Cerebellar cortex (tissue), 1 donor: ENCODE measurements at regions not wholly inside any gene's neighbourhood (a gene's known extent, or its start where the extent isn't known, plus 50 kb on each side); places are given as distances from the start of the nearest gene placed in this dataset.

Experiments used
- DNase-seq: peaks from one replicate; pipeline ENCODE4 v3.0.0-alpha.2; 2015; ENCODE audit warnings: low spot score

- no peak for DNase-seq
Measured at GRCh38 chr19:31402529-31403316, 53.5 kb upstream of the TSHZ3 start.

GRCh38 chr19:31406106-31406505 lies 56.9 kb upstream of the TSHZ3 start:
- DNase-seq = no peak

GRCh38 chr19:31408460-31409124 lies 59.4 kb upstream of the TSHZ3 start:
- DNase-seq = no peak

- no peak for DNase-seq
Measured at GRCh38 chr19:31413353-31413752, 64.1 kb upstream of the TSHZ3 start.

- DNase-seq = no peak
Measured at GRCh38 chr19:31415322-31415721, 66.1 kb upstream of the TSHZ3 start.

- DNase-seq = no peak
Measured at GRCh38 chr19:31416548-31416947, 67.3 kb upstream of the TSHZ3 start.

- DNase-seq = no peak
Measured at GRCh38 chr19:31418055-31418454, 68.8 kb upstream of the TSHZ3 start.

- DNase-seq = no peak
Measured at GRCh38 chr19:31418692-31419430, 69.6 kb upstream of the TSHZ3 start.

- no peak for DNase-seq
Measured at GRCh38 chr19:31419871-31420445, 70.7 kb upstream of the TSHZ3 start.

GRCh38 chr19:31421082-31421481 lies 71.8 kb upstream of the TSHZ3 start:
- no peak for DNase-seq

- no peak for DNase-seq
Measured at GRCh38 chr19:31421856-31422255, 72.6 kb upstream of the TSHZ3 start.

GRCh38 chr19:31423896-31424295 lies 74.7 kb upstream of the TSHZ3 start:
- DNase-seq = no peak

- no peak for DNase-seq
Measured at GRCh38 chr19:31424861-31425620, 75.8 kb upstream of the TSHZ3 start.

- no peak for DNase-seq
Measured at GRCh38 chr19:31427857-31428256, 78.6 kb upstream of the TSHZ3 start.

- DNase-seq = no peak
Measured at GRCh38 chr19:31430381-31430780, 81.1 kb upstream of the TSHZ3 start.

GRCh38 chr19:31432201-31432810 lies 83.1 kb upstream of the TSHZ3 start:
- DNase-seq = no peak

GRCh38 chr19:31436121-31436776 lies 87.0 kb upstream of the TSHZ3 start:
- no peak for DNase-seq

GRCh38 chr19:31438401-31439269 lies 89.4 kb upstream of the TSHZ3 start:
- no peak for DNase-seq

GRCh38 chr19:31439270-31439573 lies 90.0 kb upstream of the TSHZ3 start:
- DNase-seq = no peak

GRCh38 chr19:31444931-31445330 lies 95.7 kb upstream of the TSHZ3 start:
- no peak for DNase-seq
